Stimulated activated CD4-positive, alpha-beta T cell treated with anti-CD3 and anti-CD28 coated beads, TNF-alpha, amount 100 ng/mL, for 48 hours (primary cell): ENCODE measurements at regions not wholly inside any gene's neighbourhood (a gene's known extent, or its start where the extent isn't known, plus 50 kb on each side); places are given as distances from the start of the nearest gene placed in this dataset.

Source experiments
- DNase-seq, 3 donors: peaks; one replicate each; pipeline ENCODE4 v3.0.0-alpha.2; 2020; ENCODE audit warnings: low read depth in 3 of 3

- no peak for DNase-seq
Observed at GRCh38 chrX:10047631-10048030, 80.5 kb downstream of the CLDN34 start.

DNA sequence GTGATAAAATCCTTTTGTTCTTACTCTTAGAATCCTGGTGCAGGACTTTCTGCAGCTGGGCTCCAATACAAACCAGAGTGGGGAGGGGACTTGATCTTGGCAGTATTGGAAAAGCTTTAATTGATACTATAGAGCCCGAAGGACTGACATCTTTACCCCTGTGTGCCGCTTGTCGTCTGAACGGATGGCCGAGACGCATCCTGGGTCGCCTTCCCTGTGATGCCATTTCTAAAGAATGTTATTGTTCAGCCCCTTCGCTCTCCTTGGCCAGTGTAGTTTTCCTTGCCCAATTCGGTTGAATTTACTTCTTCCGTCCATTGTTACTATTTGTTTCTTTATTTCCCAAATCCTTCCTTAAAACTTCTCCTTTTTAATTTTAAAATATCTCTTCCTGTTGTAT lies 80.9 kb downstream of the CLDN34 start:
- no peak for DNase-seq

GRCh38 chrX:10048707-10049106 lies 81.5 kb downstream of the CLDN34 start:
- DNase-seq: no peak

- no peak for DNase-seq
Observed at GRCh38 chrX:10049236-10049635, 82.1 kb downstream of the CLDN34 start.

GRCh38 chrX:10050481-10050880 lies 83.3 kb downstream of the CLDN34 start:
- DNase-seq: no peak

GRCh38 chrX:10051866-10052480 lies 84.8 kb downstream of the CLDN34 start:
- DNase-seq: no peak

- no peak for DNase-seq
Observed at GRCh38 chrX:10052906-10053625, 85.9 kb downstream of the CLDN34 start.

DNA sequence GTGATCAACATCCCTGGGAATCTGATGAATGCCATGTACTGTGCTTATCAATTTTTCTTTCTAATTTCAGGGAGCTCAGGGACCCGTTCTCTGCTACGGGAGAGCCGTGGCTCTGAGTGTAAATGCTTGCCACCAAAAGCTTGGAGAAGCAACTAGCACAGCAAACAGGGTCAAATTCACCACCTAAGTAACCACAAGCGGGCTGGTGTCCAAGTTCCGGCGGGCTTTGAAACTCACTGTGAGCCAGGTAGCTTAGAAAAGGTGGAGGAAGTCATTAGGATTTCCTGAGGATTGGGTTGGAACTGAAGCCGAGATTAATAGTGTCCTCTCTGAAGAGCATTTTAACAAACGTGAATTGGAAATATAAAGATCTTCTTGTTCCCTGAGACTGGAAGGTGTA lies 87.2 kb downstream of the CLDN34 start:
- DNase-seq: no peak

- DNase-seq: no peak
Observed at GRCh38 chrX:10055430-10055829, 88.3 kb downstream of the CLDN34 start.

DNA sequence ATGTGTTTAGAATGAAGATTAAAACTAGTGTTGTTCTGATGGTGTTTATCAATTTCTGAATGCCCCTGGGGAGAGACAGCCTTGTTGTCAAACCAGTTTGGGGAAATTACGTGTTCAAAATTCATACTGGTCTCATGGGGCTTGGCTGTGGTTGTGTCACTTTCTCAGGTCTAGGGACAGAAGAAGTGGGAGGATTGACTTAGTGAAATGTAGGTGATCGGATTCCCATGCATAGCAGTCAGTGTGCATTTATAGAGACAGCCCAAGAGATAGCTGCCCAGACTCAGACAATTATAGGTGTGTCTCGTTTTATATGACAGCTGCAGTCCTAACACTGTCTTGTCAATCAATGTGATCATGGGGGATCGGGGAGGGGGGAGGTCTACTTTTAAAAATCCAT lies 94.4 kb upstream of the CLCN4 start:
- DNase-seq: no peak

DNA sequence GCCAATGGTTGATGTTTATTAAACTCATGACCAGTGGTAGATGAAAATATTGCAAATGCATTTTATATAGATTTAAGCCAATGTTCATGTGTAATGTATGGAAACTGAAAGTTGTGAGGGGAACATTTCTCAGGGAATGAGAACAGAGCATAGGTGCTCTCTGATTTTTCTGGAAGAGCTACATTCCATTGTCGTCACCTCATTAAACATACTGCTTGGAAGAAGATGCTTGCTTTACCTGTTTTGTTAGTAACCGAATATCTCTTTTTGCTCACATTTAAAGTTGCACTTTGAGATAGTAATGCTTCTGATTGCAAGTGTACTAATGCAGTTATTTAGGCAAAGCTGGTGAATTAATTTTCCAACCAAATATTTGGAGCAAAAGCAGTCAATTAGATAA lies 93.8 kb upstream of the CLCN4 start:
- DNase-seq: no peak

DNA sequence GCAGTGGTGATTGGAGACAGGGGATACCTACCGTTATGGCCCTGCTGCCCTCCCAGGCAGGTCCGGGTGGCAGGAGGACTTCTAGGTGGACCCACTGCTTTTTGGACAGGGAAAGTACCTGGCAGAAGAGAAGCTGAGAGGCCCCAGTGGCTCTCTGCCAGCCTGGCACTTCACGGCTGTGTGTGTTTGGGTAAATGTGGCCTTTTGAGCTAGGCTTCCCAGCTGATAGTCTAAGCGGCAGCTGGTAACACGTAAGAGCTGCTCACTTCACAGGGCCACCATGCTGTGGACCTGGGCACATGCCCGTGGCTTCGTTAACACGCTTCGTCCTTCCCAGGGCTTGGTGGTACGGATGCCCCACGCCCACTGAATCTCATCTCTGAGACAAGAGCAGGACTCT lies 92.0 kb upstream of the CLCN4 start:
- DNase-seq: no peak

- no peak for DNase-seq
Observed at GRCh38 chrX:10070714-10071436, 85.9 kb upstream of the CLCN4 start.

DNA sequence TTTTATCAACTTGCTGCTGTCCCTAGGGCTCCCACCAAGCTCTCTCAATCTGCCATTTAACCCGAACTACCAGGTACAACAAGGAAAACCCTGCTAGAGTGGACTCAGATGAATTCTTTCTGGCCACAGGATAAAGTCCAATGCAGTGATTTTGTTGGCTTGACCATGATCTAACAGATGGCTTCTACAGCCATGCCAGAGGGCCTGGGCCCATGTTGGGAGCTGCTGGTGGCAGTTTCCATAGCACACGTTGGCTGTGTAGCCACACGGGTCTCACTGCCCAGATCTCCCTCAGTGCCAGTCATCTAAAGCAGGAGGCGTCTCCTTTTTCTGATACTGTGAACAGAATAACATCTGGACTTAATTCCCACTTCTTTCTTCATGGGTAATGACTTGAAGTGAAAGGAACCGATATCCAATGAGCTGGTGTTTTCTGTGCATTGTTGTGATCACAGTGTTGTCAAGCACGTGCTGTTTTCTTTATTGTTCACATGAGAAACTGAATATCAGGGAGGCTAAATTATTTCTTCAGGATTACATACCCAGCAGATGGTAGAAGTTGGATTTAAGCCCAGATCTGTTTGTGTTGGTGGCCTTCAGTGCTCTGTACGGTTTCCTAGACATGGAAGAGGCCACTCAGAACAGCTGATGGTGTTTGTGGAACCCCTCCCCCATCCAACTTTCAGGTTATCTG lies 85.2 kb upstream of the CLCN4 start:
- no peak for DNase-seq

DNA sequence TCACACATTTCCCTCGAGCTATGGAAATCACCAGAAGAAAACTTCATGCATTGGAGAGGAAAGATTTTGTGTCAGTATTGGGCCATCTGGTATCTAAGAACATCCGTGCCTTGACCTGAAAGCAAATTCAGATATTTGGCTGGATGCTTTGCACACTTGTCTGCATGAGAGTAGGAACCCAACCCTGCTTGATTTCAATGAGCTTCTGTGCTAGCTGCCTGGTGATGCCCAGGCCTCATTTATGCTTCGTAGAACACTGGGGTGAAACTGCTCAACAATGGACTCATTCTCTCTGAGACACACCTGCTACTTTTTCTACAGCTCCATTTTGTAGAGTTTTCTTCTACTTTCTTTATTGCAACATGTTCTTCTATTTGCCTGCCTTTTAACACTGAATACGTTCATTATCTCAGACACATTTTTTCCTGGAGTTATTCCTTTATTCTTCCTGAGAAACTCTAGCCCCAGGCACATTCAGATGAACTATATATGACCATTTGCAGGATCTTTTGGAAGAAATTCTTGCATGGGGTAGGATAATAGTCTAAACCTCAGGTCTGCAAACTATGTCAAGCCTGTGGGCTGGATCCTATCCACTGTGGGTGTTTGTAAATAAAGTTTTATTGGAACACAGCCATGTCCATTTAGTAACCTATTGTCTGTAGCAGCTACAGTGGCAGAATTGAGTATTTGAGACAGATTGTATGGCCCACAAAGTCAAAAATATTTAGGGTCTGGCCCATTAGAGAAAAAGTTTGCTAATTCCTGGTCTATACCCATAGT lies 83.8 kb upstream of the CLCN4 start:
- no peak for DNase-seq

DNA sequence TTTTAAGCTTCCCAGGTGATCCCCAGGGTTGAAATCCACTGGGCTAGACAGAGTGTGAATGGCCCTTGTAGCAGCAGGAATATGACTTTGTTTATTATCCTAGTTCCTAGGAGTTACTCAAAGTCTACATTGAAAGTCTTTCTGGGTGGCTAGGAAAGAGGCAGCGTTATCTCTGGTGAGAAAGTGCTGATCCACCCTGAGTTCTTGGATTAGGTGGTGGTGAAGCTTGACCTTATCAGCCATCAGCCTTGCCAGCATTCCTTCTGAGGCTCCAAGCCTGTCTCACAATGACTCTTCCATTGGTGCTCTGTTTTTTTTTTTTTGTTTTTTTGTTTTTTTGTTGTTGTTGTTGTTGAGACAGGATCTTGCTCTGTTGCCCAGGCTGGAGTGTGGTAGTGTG lies 83.1 kb upstream of the CLCN4 start:
- no peak for DNase-seq

GRCh38 chrX:10074241-10074941 lies 82.4 kb upstream of the CLCN4 start:
- no peak for DNase-seq

GRCh38 chrX:10076765-10077164 lies 80.0 kb upstream of the CLCN4 start:
- no peak for DNase-seq

DNA sequence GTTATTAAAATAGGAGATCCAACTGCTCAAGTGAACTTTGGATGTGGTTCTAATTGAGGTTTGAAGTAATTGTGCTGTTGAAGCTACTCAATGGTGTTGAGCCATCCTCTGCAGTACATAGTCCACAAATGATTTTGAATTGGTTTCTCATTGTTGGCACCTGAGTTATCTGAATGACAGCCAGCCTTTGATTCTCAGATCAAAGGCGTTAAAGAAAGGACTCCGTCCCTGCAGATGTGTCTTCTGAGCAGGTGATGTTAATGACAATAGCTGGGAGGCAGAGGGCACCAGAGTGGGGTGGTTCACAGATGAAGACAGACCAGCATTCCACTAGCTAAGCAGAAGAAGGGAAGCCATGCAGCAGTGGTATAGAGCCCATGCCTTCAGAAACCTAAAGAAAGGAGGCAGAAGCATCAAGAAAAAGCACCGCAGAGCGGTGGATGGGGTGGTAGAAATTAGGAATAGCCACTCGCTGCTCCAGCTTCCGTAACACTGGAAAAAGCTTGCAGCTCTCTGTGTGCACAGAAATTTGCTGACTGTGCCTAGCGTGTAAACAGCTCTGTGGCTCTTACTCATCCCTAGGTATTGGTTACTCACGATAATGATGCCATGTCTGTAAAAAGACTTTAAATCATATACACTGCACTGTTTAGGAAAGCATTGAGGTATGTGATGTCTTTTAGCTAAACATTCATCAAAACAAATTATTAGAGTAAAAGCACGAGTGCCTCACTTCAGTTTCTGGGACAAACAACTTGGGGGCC lies 79.2 kb upstream of the CLCN4 start:
- DNase-seq: no peak

- no peak for DNase-seq
Observed at GRCh38 chrX:10078266-10078665, 78.5 kb upstream of the CLCN4 start.
